ENCODE measurements at regions not wholly inside any gene's neighbourhood (a gene's known extent, or its start where the extent isn't known, plus 50 kb on each side); places are given as distances from the start of the nearest gene placed in this dataset.

GRCh38 chr3:95673215-95673614, 1141.2 kb upstream of the EPHA6 start:
- Histone ChIP-seq H3K79me2 (replicated peaks; ENCODE audit: insufficient read depth, low read length) (no peaks in the 10 kb centered on the region), H3K9me2 (ENCODE audit: insufficient read depth, low read length) (no peaks in the 10 kb centered on the region), H3K4me3 (ENCODE audit: low read length) (no peak overlapping the region), H3F3A (ENCODE audit: insufficient read depth, low read length, poor library complexity, severe bottlenecking) (no peaks in the 10 kb centered on the region), H3K4me2 (ENCODE audit: low read length) (no peak overlapping the region), H2AFZ (ENCODE audit: low read depth, low read length) (no peak overlapping the region), H3K9ac (ENCODE audit: low read length) (no peak overlapping the region), H3K27me3 (ENCODE audit: insufficient read depth, low read depth, low read length) (no peaks in the 10 kb centered on the region), H4K20me1 (ENCODE audit: insufficient read depth) (no peaks in the 10 kb centered on the region), H3K36me3 (ENCODE audit: insufficient read depth, low read length) (no peaks in the 10 kb centered on the region), H3K27ac (ENCODE audit: low read length) (no peak overlapping the region), H3K9me3 (ENCODE audit: low read length) (no peaks in the 10 kb centered on the region)
- TF ChIP-seq POLR2AphosphoS5 (IDR thresholded peaks at IDR 0.05) (no peak), MXI1 (conservative IDR thresholded peaks at IDR 0.05; ENCODE audit: poor library complexity, severe bottlenecking) (no peak), REST (IDR thresholded peaks at IDR 0.05; ENCODE audit: borderline replicate concordance) (no peak), SMC3 (conservative IDR thresholded peaks at IDR 0.05; ENCODE audit: poor library complexity) (no peak), TAF1 (IDR thresholded peaks at IDR 0.05; ENCODE audit: low read depth) (no peak), EZH2 (IDR thresholded peaks at IDR 0.05; ENCODE audit: borderline replicate concordance, insufficient read depth, low read length, poor library complexity, severe bottlenecking) (no peak), EP300 (conservative IDR thresholded peaks at IDR 0.05; ENCODE audit: poor library complexity, severe bottlenecking) (no peak), CTCF (IDR thresholded peaks at IDR 0.05; ENCODE audit: poor library complexity, severe bottlenecking) (no peak), RAD21 (conservative IDR thresholded peaks at IDR 0.05) (no peak)

GRCh38 chr3:95705786-95706418, 1108.5 kb upstream of the EPHA6 start:
- Histone ChIP-seq H3K27ac (ENCODE audit: low read length) (no peak overlapping the region), H3K36me3 (ENCODE audit: insufficient read depth, low read length) (no peaks in the 10 kb centered on the region), H3F3A (ENCODE audit: insufficient read depth, low read length, poor library complexity, severe bottlenecking) (no peaks in the 10 kb centered on the region), H3K9me3 (ENCODE audit: low read length) (no peaks in the 10 kb centered on the region), H3K4me3 (ENCODE audit: low read length) (no peak overlapping the region), H2AFZ (ENCODE audit: low read depth, low read length) (no peak overlapping the region), H4K20me1 (ENCODE audit: insufficient read depth) (no peaks in the 10 kb centered on the region), H3K79me2 (replicated peaks; ENCODE audit: insufficient read depth, low read length) (no peaks in the 10 kb centered on the region), H3K27me3 (ENCODE audit: insufficient read depth, low read depth, low read length) (no peaks in the 10 kb centered on the region), H3K4me2 (ENCODE audit: low read length) (no peak overlapping the region), H3K9me2 (ENCODE audit: insufficient read depth, low read length) (no peaks in the 10 kb centered on the region), H3K9ac (ENCODE audit: low read length) (no peak overlapping the region)
- TF ChIP-seq REST (IDR thresholded peaks at IDR 0.05; ENCODE audit: borderline replicate concordance), result no peak
- TF ChIP-seq EZH2 (IDR thresholded peaks at IDR 0.05; ENCODE audit: borderline replicate concordance, insufficient read depth, low read length, poor library complexity, severe bottlenecking), result no peak
- TF ChIP-seq EP300 (conservative IDR thresholded peaks at IDR 0.05; ENCODE audit: poor library complexity, severe bottlenecking), result no peak
- TF ChIP-seq TAF1 (IDR thresholded peaks at IDR 0.05; ENCODE audit: low read depth), result no peak
- no peak for TF ChIP-seq RAD21 (conservative IDR thresholded peaks at IDR 0.05)
- TF ChIP-seq CTCF (IDR thresholded peaks at IDR 0.05; ENCODE audit: poor library complexity, severe bottlenecking), result no peak
- no peak for TF ChIP-seq POLR2AphosphoS5 (IDR thresholded peaks at IDR 0.05)
- TF ChIP-seq SMC3 (conservative IDR thresholded peaks at IDR 0.05; ENCODE audit: poor library complexity), result no peak
- TF ChIP-seq MXI1 (conservative IDR thresholded peaks at IDR 0.05; ENCODE audit: poor library complexity, severe bottlenecking), result no peak
